Retinal pigment epithelial cell (primary cell): ENCODE measurements at regions not wholly inside any gene's neighbourhood (a gene's known extent, or its start where the extent isn't known, plus 50 kb on each side); places are given as distances from the start of the nearest gene placed in this dataset.

ENCODE experiments used
- DNase-seq: peaks from one replicate; pipeline ENCODE4 v3.0.0-alpha.2; 2010; ENCODE audit warnings: low read depth
- H3K4me3 ChIP-seq: 2 replicates; pipeline ENCODE4 v1.5.1; 2011; ENCODE audit warnings: mild to moderate bottlenecking, low read length, control low read depth, moderate library complexity
- CTCF ChIP-seq: conservative IDR thresholded peaks from 2 replicates; pipeline ENCODE4 v1.5.1; 2011; ENCODE audit warnings: low read depth, low read length, control low read depth, inconsistent platforms

GRCh38 chrX:5752831-5753230, 475.8 kb downstream of the NLGN4X start:
- no peak for TF ChIP-seq CTCF
- H3K4me3 ChIP-seq, result no peak overlapping the region
- DNase-seq, result no peak

DNA sequence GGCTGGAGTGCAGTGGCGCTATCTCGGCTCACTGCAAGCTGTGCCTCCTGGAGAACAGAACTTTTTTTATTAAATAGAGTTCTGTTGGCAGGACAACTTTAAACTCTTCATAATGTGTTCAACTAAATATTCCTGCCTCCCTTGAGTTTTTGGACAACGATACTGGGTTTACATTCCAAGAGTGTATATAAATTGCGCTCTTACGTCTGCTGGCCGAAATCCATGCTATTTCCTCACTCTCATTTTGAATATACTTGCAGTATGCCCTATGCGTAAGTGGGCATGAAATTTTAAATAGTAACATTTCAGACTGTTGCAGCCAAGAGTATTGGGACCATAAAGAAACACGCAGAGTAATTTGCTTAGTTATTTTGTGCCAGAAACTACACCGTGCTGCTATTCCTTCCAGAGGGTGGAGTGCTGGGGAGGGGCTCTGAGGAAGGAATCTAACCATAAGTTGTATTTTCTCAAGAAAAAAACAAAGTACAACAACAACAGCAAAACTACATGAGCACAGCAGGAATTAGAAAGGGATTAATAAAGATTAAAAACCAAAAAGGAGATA, 480.0 kb downstream of the NLGN4X start:
- no peak for DNase-seq
- TF ChIP-seq CTCF, result no peak
- H3K4me3 ChIP-seq, result no peak overlapping the region

DNA sequence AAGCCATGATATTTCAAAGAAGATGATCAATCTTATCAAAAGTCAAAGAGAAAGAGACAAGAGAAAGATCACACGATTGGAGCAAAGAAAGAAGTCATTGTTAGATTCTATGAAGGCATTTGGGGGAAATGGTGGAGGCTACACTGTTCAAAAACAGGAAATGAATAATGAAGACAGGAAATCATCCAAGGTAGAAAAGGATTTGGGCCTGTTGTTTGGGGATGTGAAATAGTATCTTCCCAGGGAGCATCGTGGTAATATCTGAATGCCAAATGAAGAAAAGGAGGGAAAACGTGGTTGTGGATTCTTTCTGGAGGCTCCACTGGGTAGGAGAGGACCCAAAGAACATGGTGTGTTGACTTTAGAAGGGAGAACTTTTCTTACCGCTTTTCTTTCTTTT, 482.4 kb downstream of the NLGN4X start:
- TF ChIP-seq CTCF, result no peak
- no peak overlapping the region for H3K4me3 ChIP-seq
- DNase-seq, result no peak

- no peak for TF ChIP-seq CTCF
- no peak overlapping the region for H3K4me3 ChIP-seq
- DNase-seq, result no peak
Observed at GRCh38 chrX:5733501-5733900, 495.2 kb downstream of the NLGN4X start.

DNA sequence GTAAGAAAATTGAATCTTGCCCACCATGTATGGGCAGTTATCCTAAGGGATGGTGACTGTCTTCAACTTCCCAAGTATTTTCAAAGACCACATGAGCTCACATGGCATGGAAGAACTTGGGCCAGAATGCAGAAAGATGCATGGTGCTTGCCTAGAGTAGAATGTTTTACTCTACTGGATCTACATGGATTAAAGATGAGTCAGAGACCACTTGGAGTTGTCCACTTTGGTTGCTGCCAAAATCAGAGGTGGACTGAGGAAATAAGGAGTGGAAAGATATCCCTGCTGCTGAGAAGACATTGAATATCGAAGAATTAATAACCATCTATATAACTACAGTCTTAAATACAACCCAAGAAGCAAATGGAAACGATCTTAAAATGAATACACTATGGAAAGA, 498.1 kb downstream of the NLGN4X start:
- DNase-seq, result no peak
- TF ChIP-seq CTCF, result no peak
- no peak overlapping the region for H3K4me3 ChIP-seq

GRCh38 chrX:5726224-5726623, 502.4 kb downstream of the NLGN4X start:
- TF ChIP-seq CTCF, result no peak
- H3K4me3 ChIP-seq, result no peak overlapping the region
- DNase-seq, result no peak

DNA sequence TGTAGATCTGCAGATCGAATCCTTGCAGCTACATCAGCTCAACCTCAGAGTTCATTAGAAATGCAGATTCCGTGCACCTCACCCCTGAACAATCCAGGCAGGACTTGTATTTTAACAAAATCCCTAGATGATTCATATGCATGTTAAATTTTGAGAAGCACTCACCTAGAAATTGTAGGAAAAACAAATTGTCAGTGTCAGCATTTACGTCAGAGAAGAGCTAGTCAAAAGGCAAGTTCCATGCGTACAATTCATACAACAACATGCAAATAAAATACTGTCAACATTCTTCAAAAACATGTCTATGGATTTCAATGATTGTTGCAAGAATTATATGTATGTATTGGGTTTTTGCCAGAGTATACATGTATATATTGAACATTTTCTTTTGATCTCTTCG, 504.5 kb downstream of the NLGN4X start:
- H3K4me3 ChIP-seq, result no peak overlapping the region
- TF ChIP-seq CTCF, result no peak
- no peak for DNase-seq
